IMR-90 (cell line): ENCODE measurements at regions not wholly inside any gene's neighbourhood (a gene's known extent, or its start where the extent isn't known, plus 50 kb on each side); places are given as distances from the start of the nearest gene placed in this dataset.

ENCODE experiments used
- ATAC-seq: fragments of 200-7000 bp; cut with Tn5 transposase; 2 replicates; pipeline ENCODE4 v1.9.1; 2020; ENCODE audit warnings: low read depth, mild to moderate bottlenecking, moderate library complexity
- BruUV-seq: library from RNA; stranded (reverse); fragments of 400-500 nt; replicated peaks from 2 replicates; lab custom pipeline; 2021; lab: Mats Ljungman, UMichigan
- CTCF ChIA-PET: fragments of 300-600 bp; formaldehyde crosslinking; extraction: SDS; loops from one replicate; lab custom pipeline; 2021; ENCODE audit warnings: antibody characterized with exemption; lab: Yijun Ruan, JAX
- POLR2A ChIA-PET: fragments of 300-600 bp; sonication (Branson Sonifier 250); formaldehyde crosslinking; loops from one replicate; lab custom pipeline; 2022; ENCODE audit warnings: antibody characterized with exemption; ENCODE audit not compliant: unreplicated experiment; lab: Charles Lee
- DNase-seq: peaks from one replicate; pipeline ENCODE4 v3.0.0; 2013
- H2AFZ ChIP-seq: replicated peaks from 2 replicates; pipeline ENCODE3; 2013; ENCODE audit warnings: low read length, mild to moderate bottlenecking; ENCODE audit not compliant: poor library complexity
- H2AK5ac ChIP-seq: 2 replicates; pipeline ENCODE4 v1.6.1; 2013; ENCODE audit warnings: low read depth, low read length, inconsistent platforms
- H2AK9ac ChIP-seq: replicated peaks from 2 replicates; pipeline ENCODE3; 2013; ENCODE audit warnings: mild to moderate bottlenecking, low read depth, low read length, moderate library complexity; ENCODE audit not compliant: poor library complexity
- H2BK120ac ChIP-seq: 2 replicates; pipeline ENCODE4 v1.6.1; 2013; ENCODE audit warnings: low read depth, low read length, inconsistent platforms
- H2BK15ac ChIP-seq: 3 replicates; pipeline ENCODE4 v1.6.1; 2013; ENCODE audit warnings: low read depth, low read length, inconsistent platforms
- H2BK20ac ChIP-seq: 2 replicates; pipeline ENCODE4 v1.6.1; 2013; ENCODE audit warnings: low read depth, mild to moderate bottlenecking, inconsistent platforms, low read length, moderate library complexity
- H2BK5ac ChIP-seq: 2 replicates; pipeline ENCODE4 v1.6.1; 2013; ENCODE audit warnings: mild to moderate bottlenecking, low read depth, low read length, inconsistent platforms; ENCODE audit not compliant: poor library complexity, severe bottlenecking
- H3K14ac ChIP-seq: replicated peaks from 2 replicates; pipeline ENCODE4 v1.6.1; 2013; ENCODE audit warnings: low read depth, low read length, inconsistent platforms
- H3K18ac ChIP-seq: 2 replicates; pipeline ENCODE4 v1.6.1; 2013; ENCODE audit warnings: low read depth, low read length, control low read depth
- H3K23ac ChIP-seq: 2 replicates; pipeline ENCODE4 v1.6.1; 2013; ENCODE audit warnings: low read depth, low read length, inconsistent platforms
- H3K27ac ChIP-seq: 2 replicates; pipeline ENCODE4 v1.5.1; 2013; ENCODE audit warnings: mild to moderate bottlenecking, control low read depth, low read length; ENCODE audit not compliant: insufficient read depth
- H3K27me3 ChIP-seq: 2 replicates; pipeline ENCODE4 v1.6.1; 2013; ENCODE audit warnings: low read length; ENCODE audit not compliant: control insufficient read depth, insufficient read depth
- H3K36me3 ChIP-seq: 2 replicates; pipeline ENCODE4 v1.6.1; 2013; ENCODE audit warnings: low read length, mixed read lengths; ENCODE audit not compliant: control insufficient read depth, insufficient read depth
- H3K4ac ChIP-seq: 2 replicates; pipeline ENCODE4 v1.6.1; 2013; ENCODE audit warnings: low read depth, low read length, inconsistent platforms
- H3K4me1 ChIP-seq: 2 replicates; pipeline ENCODE4 v1.6.1; 2013; ENCODE audit warnings: low read length, mixed read lengths; ENCODE audit not compliant: control insufficient read depth, insufficient read depth
- H3K4me2 ChIP-seq: 2 replicates; pipeline ENCODE4 v1.6.1; 2013; ENCODE audit warnings: low read depth, mild to moderate bottlenecking, control low read depth, low read length, moderate library complexity
- H3K4me3 ChIP-seq: 2 replicates; pipeline ENCODE4 v1.5.1; 2013; ENCODE audit warnings: low read depth, mild to moderate bottlenecking, control low read depth, low read length, moderate library complexity; ENCODE audit not compliant: insufficient read depth
- H3K56ac ChIP-seq: 2 replicates; pipeline ENCODE4 v1.6.1; 2013; ENCODE audit warnings: low read length, inconsistent platforms; ENCODE audit not compliant: insufficient read depth; ENCODE audit errors: extremely low read depth
- H3K79me1 ChIP-seq, 2 experiments: 2 replicates each; pipeline ENCODE4 v1.6.1; 2013; ENCODE audit warnings: low read length in 2 of 2, inconsistent platforms in 1 of 2, low read depth in 1 of 2
- H3K9ac ChIP-seq: 2 replicates; pipeline ENCODE4 v1.6.1; 2013; ENCODE audit warnings: low read depth, low read length, control low read depth
- H3K9me1 ChIP-seq: 2 replicates; pipeline ENCODE4 v1.6.1; 2013; ENCODE audit warnings: low read length, inconsistent platforms; ENCODE audit not compliant: insufficient read depth
- H3K9me3 ChIP-seq: 2 replicates; pipeline ENCODE4 v1.6.1; 2013; ENCODE audit warnings: low read length; ENCODE audit not compliant: control insufficient read depth, insufficient read depth
- H4K20me1 ChIP-seq: 2 replicates; pipeline ENCODE4 v1.6.1; 2013; ENCODE audit warnings: low read length, inconsistent platforms; ENCODE audit not compliant: insufficient read depth
- H4K5ac ChIP-seq: 2 replicates; pipeline ENCODE4 v1.6.1; 2013; ENCODE audit warnings: mild to moderate bottlenecking, low read depth, low read length, control low read depth
- H4K8ac ChIP-seq, 2 experiments: 2 replicates each; pipeline ENCODE4 v1.6.1; 2013; ENCODE audit warnings: low read depth in 2 of 2, low read length in 2 of 2, control low read depth in 1 of 2, inconsistent platforms in 1 of 2
- H4K91ac ChIP-seq: 2 replicates; pipeline ENCODE4 v1.6.1; 2013; ENCODE audit warnings: low read depth, low read length, inconsistent platforms; ENCODE audit not compliant: insufficient read depth
- BHLHE40 ChIP-seq: fragments of 150-350 bp; IDR thresholded peaks from 2 replicates; pipeline ENCODE4 v1.6.1; 2016; ENCODE audit warnings: mild to moderate bottlenecking, low read depth, low read length
- CEBPB ChIP-seq: IDR thresholded peaks from 2 replicates; pipeline ENCODE4 v1.6.1; 2012; ENCODE audit warnings: low read depth, low read length, improper control_type of control experiment
- FOS ChIP-seq: fragments of 150-350 bp; IDR thresholded peaks from 2 replicates; pipeline ENCODE4 v1.6.1; 2016; ENCODE audit warnings: low read depth, low read length
- MAFK ChIP-seq: IDR thresholded peaks from 2 replicates; pipeline ENCODE4 v1.6.1; 2012; ENCODE audit warnings: low read depth, low read length, improper control_type of control experiment
- MAZ ChIP-seq: IDR thresholded peaks from 2 replicates; pipeline ENCODE4 v1.6.1; 2012; ENCODE audit warnings: low read depth, mild to moderate bottlenecking, low read length, improper control_type of control experiment, moderate library complexity, borderline replicate concordance
- MXI1 ChIP-seq: IDR thresholded peaks from 2 replicates; pipeline ENCODE4 v1.6.1; 2012; ENCODE audit warnings: low read depth, mild to moderate bottlenecking, low read length, moderate library complexity, borderline replicate concordance
- NFE2L2 ChIP-seq: fragments of 150-350 bp; IDR thresholded peaks from 2 replicates; pipeline ENCODE4 v1.6.1; 2016; ENCODE audit warnings: low read depth, mild to moderate bottlenecking, low read length
- POLR2A ChIP-seq: IDR thresholded peaks from 2 replicates; pipeline ENCODE4 v1.6.1; 2012; ENCODE audit warnings: mild to moderate bottlenecking, low read depth, low read length
- RAD21 ChIP-seq: IDR thresholded peaks from 2 replicates; pipeline ENCODE4 v1.6.1; 2012; ENCODE audit warnings: low read length, improper control_type of control experiment
- RCOR1 ChIP-seq: IDR thresholded peaks from 2 replicates; pipeline ENCODE4 v1.6.1; 2012; ENCODE audit warnings: mild to moderate bottlenecking, low read length, improper control_type of control experiment; ENCODE audit not compliant: insufficient replicate concordance
- RFX5 ChIP-seq: IDR thresholded peaks from 2 replicates; pipeline ENCODE4 v1.8.0; 2012; ENCODE audit warnings: low read depth, mild to moderate bottlenecking, low read length, moderate library complexity
- SMC3 ChIP-seq: fragments of 150-350 bp; IDR thresholded peaks from 2 replicates; pipeline ENCODE4 v1.6.1; 2016; ENCODE audit warnings: low read depth, mild to moderate bottlenecking, antibody characterized with exemption, low read length, moderate library complexity
- WGBS, 2 experiments: methylation state at CpG; one replicate each; pipeline versions ENCODE4 v1.1.5 to v1.1.7; 2013; ENCODE audit warnings: missing lambda C conversion rate in 2 of 2; ENCODE audit not compliant: insufficient read length in 1 of 2; ENCODE audit errors: extremely low coverage in 2 of 2; 5-methylcytosine and 5-hydroxymethylcytosine counted together
- dilution Hi-C: fragments of 300-500 bp; cut with HindIII; formaldehyde crosslinking; loops from one replicate; pipeline ENCODE4 v1.14.3; 2018; ENCODE audit warnings: low sequenced_read_pairs; ENCODE audit not compliant: unreplicated experiment
- in situ Hi-C: fragments of 300-500 bp; cut with MboI; formaldehyde crosslinking; loops from 3 replicates; pipeline ENCODE4 v1.14.3; 2019; ENCODE audit warnings: low sequenced_read_pairs, inconsistent platforms, mixed read lengths
- intact Hi-C: fragments of 100-400 bp; cut with micrococcal nuclease; formaldehyde crosslinking; loops from 2 replicates; pipeline ENCODE4 v1.10.0; 2022
- TF ChIP-seq, protein P1 (sequence below): fragments of 150-350 bp; IDR thresholded peaks from 2 replicates; pipeline ENCODE4 v1.6.1; 2016; ENCODE audit warnings: low read depth, mild to moderate bottlenecking, low read length, moderate library complexity, borderline replicate concordance
- TF ChIP-seq, protein P2 (sequence below): conservative IDR thresholded peaks from 2 replicates; pipeline ENCODE4 v1.5.1; 2012; ENCODE audit warnings: mild to moderate bottlenecking, low read depth, low read length, improper control_type of control experiment
- TF ChIP-seq, protein P3 (sequence below): fragments of 150-350 bp; IDR thresholded peaks from 2 replicates; pipeline ENCODE4 v1.6.1; 2017; ENCODE audit warnings: mild to moderate bottlenecking, antibody characterized with exemption, low read length, low read depth

DNA sequence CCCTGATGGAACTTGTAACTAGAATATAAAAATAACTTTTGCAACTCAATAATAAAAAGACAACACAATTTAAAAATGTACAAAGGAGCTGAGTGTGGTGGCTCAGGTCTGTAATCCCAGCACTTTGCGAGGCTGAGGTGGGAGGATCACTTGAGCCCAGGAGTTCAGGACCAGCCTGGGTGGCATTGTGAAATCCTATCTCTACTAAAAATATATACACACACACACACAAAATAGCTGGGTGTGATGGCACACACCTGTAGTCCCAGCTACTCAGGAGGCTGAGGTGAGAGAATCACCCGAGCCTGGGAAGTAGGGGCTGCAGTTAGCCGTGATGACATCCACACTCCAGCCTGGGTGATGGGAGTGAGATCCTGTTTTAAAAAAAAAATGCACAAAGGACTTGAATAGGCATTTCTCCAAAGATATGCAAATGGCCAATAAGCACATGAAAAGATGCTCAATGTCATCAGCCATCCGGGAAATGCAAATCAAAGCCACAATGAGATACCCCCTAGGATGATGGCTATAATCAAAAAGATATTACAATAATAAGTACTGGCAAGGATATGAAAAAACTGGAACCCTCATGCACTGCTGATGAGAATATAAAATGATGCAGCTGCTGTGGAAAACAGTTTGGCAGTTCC, 59.8 kb upstream of the SEPTIN5 start:
- Histone ChIP-seq H3K9ac (no peak overlapping the region), H3K79me1 (no peaks in the 10 kb centered on the region), H3K27ac (no peak overlapping the region), H4K8ac (no peak overlapping the region), H3K4me1 (no peaks in the 10 kb centered on the region), H4K20me1 (no peaks in the 10 kb centered on the region), H2BK20ac (no peak overlapping the region), H3K9me3 (no peaks in the 10 kb centered on the region), H2AFZ (no peak overlapping the region), H4K91ac (no peak overlapping the region), H3K36me3 (no peaks in the 10 kb centered on the region), H3K4me3 (no peak overlapping the region), H3K23ac (no peak overlapping the region), H3K4ac (no peak overlapping the region), H3K27me3 (peaks cover 4% of the 10 kb centered on the region), H2BK120ac (no peak overlapping the region), H3K14ac (no peak overlapping the region), H2AK9ac (no peak overlapping the region), H2BK15ac (no peak overlapping the region), H4K5ac (no peak overlapping the region), H3K56ac (no peak overlapping the region), H2AK5ac (no peak overlapping the region), H3K9me1 (no peaks in the 10 kb centered on the region), H2BK5ac (no peak overlapping the region), H3K18ac (no peak overlapping the region), H3K4me2 (no peak overlapping the region)
- TF ChIP-seq FOS (no peak), SMC3 (no peak), RFX5 (no peak), MAFK (no peak), BHLHE40 (no peak), CEBPB (no peak), MAZ (no peak), RAD21 (no peak), MXI1 (no peak), POLR2A (no peak), RCOR1 (no peak), NFE2L2 (no peak)
- TF ChIP-seq, protein P1, sequence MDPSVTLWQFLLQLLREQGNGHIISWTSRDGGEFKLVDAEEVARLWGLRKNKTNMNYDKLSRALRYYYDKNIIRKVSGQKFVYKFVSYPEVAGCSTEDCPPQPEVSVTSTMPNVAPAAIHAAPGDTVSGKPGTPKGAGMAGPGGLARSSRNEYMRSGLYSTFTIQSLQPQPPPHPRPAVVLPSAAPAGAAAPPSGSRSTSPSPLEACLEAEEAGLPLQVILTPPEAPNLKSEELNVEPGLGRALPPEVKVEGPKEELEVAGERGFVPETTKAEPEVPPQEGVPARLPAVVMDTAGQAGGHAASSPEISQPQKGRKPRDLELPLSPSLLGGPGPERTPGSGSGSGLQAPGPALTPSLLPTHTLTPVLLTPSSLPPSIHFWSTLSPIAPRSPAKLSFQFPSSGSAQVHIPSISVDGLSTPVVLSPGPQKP, result no peak
- TF ChIP-seq, protein P2, sequence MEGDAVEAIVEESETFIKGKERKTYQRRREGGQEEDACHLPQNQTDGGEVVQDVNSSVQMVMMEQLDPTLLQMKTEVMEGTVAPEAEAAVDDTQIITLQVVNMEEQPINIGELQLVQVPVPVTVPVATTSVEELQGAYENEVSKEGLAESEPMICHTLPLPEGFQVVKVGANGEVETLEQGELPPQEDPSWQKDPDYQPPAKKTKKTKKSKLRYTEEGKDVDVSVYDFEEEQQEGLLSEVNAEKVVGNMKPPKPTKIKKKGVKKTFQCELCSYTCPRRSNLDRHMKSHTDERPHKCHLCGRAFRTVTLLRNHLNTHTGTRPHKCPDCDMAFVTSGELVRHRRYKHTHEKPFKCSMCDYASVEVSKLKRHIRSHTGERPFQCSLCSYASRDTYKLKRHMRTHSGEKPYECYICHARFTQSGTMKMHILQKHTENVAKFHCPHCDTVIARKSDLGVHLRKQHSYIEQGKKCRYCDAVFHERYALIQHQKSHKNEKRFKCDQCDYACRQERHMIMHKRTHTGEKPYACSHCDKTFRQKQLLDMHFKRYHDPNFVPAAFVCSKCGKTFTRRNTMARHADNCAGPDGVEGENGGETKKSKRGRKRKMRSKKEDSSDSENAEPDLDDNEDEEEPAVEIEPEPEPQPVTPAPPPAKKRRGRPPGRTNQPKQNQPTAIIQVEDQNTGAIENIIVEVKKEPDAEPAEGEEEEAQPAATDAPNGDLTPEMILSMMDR, result no peak
- TF ChIP-seq, protein P3, sequence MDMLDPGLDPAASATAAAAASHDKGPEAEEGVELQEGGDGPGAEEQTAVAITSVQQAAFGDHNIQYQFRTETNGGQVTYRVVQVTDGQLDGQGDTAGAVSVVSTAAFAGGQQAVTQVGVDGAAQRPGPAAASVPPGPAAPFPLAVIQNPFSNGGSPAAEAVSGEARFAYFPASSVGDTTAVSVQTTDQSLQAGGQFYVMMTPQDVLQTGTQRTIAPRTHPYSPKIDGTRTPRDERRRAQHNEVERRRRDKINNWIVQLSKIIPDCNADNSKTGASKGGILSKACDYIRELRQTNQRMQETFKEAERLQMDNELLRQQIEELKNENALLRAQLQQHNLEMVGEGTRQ, result no peak
- intact Hi-C loops, result no loop called here
- POLR2A ChIA-PET, result no interaction called here
- no peak for ATAC-seq
- DNase-seq, result no peak
- CTCF ChIA-PET, result no interaction called here
- no TSS peak for BruUV-seq
- in situ Hi-C loops, result no loop called here
- dilution Hi-C loops, result no loop called here
- no CpG with 5 or more reads among the region's 4 CpGs for WGBS, 2 experiments
